HG03097 (cell line): ENCODE measurements at regions not wholly inside any gene's neighbourhood (a gene's known extent, or its start where the extent isn't known, plus 50 kb on each side); places are given as distances from the start of the nearest gene placed in this dataset.

Source experiments
- ATAC-seq: cut with Tn5 transposase; IDR thresholded peaks from one replicate; pipeline ENCODE4 v1.9.1; 2021; ENCODE audit not compliant: unreplicated experiment, low FRiP score

DNA sequence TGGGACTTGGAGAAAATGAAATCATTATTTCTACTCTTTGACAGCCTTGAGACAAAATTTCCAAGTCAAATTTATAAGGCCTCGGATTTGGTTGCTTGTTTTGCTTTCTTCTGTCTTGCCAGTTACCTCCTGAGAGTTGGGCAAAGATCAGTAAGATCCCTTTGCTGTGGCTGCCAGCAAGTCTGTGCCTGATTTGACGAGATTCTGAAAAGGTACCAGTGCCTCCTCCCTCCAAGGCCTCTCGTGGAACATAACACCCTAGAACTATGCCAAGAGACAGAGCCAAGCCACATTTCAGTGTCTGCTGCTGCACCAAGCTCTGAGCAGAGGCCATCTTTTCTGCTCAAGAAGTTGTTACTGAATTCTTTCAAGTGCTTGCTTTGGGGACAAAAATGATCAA, 61.0 kb downstream of the GTPBP8 start:
- no peak for ATAC-seq

GRCh38 chr3:113053169-113053568, 62.4 kb downstream of the GTPBP8 start:
- ATAC-seq = no peak

- ATAC-seq = no peak
These were observed 63.8 kb downstream of the GTPBP8 start for GRCh38 chr3:113054552-113054951.

- no peak for ATAC-seq
These were observed 64.4 kb downstream of the GTPBP8 start for GRCh38 chr3:113055201-113055600.

DNA sequence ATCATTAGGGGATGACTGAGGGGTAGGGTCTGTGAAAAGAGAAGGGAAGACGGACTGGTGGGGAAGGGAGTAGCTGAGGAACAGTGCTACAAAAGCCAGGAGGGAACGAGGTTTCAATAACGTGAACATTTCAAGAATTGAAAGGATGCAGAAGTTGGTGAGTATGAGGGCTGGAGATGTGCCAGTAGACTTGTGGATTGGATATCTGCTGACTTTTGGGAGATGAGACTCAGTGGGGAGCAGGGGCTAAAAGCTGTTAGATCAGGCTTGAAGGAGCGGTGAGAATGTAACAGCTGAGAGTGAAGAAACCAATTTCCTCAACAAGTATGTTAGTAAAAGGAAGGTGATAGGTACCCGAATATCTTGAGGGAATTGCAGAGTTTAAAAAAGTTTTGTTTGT, 65.2 kb downstream of the GTPBP8 start:
- ATAC-seq = no peak

DNA sequence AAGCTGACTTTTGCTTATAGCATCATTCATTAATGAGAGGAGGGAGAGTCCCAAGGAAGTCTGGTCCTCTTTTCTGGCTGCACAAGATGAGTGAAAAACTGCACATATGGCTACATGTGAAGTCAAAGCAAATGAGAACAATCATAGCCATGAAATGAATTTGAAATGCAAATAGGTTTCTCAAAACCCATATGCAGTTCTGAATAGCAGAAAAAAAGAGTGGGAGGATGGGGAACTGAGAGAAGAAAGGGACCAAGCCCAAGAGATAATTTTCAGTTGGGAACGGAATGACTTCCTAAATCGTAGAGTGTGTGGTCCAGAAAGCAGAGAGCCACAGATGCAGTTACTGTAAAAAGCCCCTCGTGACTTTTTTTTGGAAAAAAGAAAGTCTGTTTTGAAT, 66.3 kb downstream of the GTPBP8 start:
- ATAC-seq = no peak

DNA sequence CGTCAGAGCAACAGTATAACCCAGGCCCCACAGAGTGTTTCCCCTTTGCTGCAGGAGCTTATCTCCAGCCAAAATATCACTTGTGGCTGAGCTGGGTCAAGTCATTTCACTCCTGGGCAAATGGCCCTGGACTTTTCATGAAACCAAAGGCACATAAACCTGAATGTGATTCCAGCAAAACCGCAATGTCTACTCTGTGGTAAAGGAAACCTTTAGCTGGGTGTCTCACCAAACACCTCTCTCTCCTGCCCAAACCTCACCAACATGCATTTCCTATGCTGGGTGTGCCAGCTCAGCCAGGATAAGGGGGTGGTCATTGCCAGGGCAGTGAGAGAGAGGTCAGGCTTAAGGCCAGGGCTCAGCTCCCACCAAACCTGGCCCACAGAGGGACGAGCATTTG, 67.4 kb downstream of the GTPBP8 start:
- ATAC-seq = no peak

GRCh38 chr3:113062705-113063104, 71.9 kb downstream of the GTPBP8 start:
- ATAC-seq = no peak

DNA sequence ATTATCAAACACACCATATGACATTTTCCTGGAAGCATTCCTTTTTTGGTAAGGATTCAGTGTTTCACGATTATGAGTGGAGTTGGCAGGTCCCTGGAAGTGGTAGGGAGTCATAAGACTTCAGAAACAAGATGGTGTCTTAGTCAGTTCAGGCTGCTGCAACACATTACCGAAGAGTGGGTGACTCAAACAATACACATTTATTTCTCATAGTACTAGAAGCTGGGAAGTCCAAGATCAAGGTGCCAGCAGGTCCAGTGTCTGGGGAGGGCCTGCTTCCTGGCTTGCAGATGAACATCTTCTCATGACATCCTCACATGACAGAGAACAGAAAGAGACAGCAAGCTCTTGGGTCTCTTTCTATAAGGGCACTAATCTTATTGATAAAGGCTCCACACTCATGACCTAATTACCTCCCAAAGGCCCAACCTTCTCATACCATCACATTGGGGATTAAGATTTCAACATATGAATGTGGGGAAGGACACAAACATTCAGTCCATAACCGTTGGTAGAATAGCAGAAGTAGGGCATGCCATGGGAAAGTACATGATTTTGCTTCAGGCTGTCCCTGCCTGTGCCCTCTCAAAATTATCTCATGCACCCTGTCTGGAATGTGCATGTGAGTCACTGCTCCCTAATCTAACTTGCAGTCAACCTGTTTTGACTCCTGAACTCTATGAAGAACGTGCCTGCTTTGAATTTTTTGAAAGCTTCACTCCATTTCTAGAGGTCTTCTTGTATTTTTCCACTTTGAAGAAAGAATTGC, 72.5 kb downstream of the GTPBP8 start:
- no peak for ATAC-seq

DNA sequence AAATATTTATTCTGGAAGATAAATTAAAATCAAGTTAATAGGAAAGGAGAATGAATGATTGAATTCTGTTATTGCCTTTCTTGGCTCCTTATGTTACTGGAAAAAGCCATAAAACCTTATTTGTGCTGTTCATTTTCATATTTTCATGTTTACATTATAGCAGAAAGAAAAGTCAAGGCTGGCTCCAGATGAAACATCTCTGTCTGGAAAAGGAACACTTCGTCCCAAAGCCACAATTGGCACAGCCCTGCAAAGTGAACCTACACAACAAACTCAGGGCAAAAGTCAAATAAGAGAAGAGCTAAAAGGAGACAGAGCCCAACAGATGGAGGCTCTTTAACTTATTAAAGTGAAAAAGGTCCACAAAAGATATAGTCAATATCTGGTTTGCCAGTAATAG, 73.4 kb downstream of the GTPBP8 start:
- no peak for ATAC-seq

GRCh38 chr3:113065336-113065735, 74.6 kb downstream of the GTPBP8 start:
- ATAC-seq = no peak

DNA sequence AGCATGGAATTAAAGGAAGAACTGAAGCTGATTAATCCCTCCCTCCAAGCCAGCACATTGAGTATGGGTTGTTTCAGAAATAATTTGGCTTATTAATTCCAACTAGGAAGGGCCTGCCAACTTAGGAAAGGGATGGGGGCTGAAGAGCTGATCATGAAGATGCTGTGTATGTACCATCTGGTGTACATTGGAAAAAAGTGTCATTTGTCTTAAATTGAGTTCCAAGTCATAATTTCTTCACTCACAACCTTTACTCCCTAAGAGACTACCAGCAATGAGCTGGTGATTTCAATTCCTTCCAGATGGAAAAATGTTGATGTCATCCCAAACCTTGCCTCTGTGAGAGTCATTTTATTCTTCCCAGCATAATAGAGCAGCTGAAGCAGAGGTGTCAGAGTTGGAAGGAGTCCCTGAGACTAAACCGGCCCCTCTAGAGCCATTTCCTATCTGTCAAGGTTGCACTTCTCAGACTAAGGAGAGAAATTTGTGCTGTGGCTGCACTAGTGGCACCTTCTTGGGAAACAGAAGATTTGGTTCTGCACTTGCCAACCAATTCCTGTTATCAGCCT, 79.4 kb downstream of the GTPBP8 start:
- ATAC-seq = no peak

GRCh38 chr3:113070681-113071113, 79.9 kb downstream of the GTPBP8 start:
- ATAC-seq = peak; percentile 98

GRCh38 chr3:113075588-113075987, 84.8 kb downstream of the GTPBP8 start:
- no peak for ATAC-seq

GRCh38 chr3:113079218-113079961, 88.6 kb downstream of the GTPBP8 start:
- peak; percentile 63 for ATAC-seq

- no peak for ATAC-seq
These were observed 94.0 kb downstream of the GTPBP8 start for GRCh38 chr3:113084777-113085176.

GRCh38 chr3:113086560-113087461, 96.0 kb downstream of the GTPBP8 start:
- no peak for ATAC-seq

GRCh38 chr3:113088616-113089015, 97.8 kb downstream of the GTPBP8 start:
- no peak for ATAC-seq

DNA sequence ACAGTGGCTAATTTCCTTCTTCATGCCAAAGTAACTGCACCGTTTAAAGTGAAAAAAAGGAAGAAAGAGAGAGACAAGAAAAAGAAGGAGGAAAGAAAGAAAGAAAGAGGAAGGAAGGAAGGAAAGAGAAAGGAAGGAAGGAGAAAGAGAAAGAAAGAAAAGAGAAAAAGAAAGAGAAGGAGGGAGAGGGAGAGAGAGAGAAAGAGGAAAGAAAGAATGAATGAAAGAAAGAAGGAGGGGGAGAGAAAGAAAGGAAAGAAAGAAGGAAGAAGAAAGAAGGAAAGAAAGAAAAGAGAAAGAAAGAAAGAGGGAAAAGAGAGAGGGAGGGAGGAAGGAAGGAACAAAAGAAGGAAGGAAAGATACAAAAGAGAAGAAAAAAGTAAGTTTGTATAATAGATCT, 100.6 kb downstream of the GTPBP8 start:
- no peak for ATAC-seq

DNA sequence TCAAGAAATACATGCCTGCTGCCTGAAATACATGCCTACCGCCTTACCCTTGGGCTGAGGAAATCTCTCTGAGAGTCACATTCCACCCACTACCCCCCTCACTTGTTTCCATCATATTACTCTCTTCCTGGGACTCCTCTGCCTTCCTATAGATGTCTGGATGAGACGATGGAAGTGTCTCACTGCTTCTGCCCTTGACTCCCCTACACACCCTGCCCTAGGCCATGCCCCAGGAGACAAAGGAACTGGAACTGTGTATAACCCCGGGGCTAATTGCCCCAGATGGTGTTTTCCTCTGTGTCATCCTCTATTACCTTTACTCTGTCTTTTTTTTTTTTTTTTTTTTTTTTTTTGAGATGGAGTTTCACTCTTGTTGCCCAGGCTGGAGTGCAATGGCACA, 102.0 kb downstream of the GTPBP8 start:
- no peak for ATAC-seq
